IPS-20b (cell line): ENCODE measurements at regions not wholly inside any gene's neighbourhood (a gene's known extent, or its start where the extent isn't known, plus 50 kb on each side); places are given as distances from the start of the nearest gene placed in this dataset.

ENCODE experiments used
- H3K27ac ChIP-seq: one replicate; pipeline ENCODE4 v1.5.1; 2013; ENCODE audit warnings: low read length
- H3K27me3 ChIP-seq: 2 replicates; pipeline ENCODE4 v1.6.1; 2013; ENCODE audit warnings: mild to moderate bottlenecking, low read length, inconsistent platforms; ENCODE audit not compliant: insufficient read depth
- H3K36me3 ChIP-seq: 2 replicates; pipeline ENCODE4 v1.6.1; 2013; ENCODE audit warnings: low read depth, mild to moderate bottlenecking, inconsistent platforms, low read length, moderate library complexity; ENCODE audit not compliant: insufficient read depth
- H3K4me1 ChIP-seq: 2 replicates; pipeline ENCODE4 v1.6.1; 2013; ENCODE audit warnings: mild to moderate bottlenecking, control low read depth, inconsistent platforms, low read length, moderate library complexity; ENCODE audit not compliant: insufficient read depth
- H3K4me3 ChIP-seq: 2 replicates; pipeline ENCODE4 v1.5.1; 2013; ENCODE audit warnings: mild to moderate bottlenecking, low read length, inconsistent platforms
- H3K9ac ChIP-seq: 2 replicates; pipeline ENCODE4 v1.6.1; 2013; ENCODE audit warnings: low read depth, mild to moderate bottlenecking, inconsistent platforms, low read length, moderate library complexity
- H3K9me3 ChIP-seq: 2 replicates; pipeline ENCODE4 v1.6.1; 2013; ENCODE audit warnings: mild to moderate bottlenecking, low read depth, low read length, inconsistent platforms; ENCODE audit not compliant: insufficient read depth

DNA sequence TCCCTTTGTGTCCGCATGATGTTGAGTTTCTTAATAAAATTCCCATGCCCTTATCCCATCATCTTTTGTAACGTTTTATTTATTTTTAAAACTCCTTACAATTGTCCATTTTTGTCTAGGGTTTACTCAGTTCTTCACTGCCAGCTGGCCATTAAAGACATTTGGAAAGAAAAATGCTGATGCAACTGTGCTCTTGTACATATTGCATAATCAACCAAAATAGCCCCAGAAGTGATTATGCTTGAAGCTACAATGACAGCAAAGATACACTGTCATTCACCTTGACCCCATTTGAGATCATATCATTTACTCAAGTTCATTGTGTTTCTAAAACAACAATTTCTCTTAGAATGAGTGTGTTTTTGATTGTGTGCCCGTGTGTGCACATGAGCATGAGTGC is 1074.6 kb upstream of the RBFOX1 start:
- H3K9me3 ChIP-seq, result peaks cover 3% of the 10 kb centered on the region; the same call in 1 of the 2 replicates

DNA sequence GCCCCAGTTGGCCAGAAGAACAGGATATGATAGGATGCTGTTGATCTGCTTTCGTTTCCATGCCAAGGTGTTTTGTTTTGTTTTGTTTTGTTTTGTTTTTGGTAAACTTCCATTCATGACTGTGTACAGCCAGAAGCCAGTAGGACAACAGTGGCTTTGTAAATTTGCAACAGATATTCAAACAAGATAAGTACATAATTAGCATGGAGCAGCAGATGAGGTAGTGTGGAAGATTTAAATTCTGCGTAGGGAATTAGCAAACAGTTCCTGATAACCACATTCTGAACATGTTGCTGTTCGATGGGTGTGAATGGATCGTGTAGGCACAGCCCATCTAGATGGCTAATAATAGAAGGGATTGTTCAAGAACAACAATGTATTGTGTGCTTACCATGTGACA is 1080.1 kb upstream of the RBFOX1 start:
- no peaks in the 10 kb centered on the region for H3K27me3 ChIP-seq
- H3K4me1 ChIP-seq, result peaks cover 23% of the 10 kb centered on the region; the same call in 1 of the 2 replicates
- peaks cover 3% of the 10 kb centered on the region; the same call in 1 of the 2 replicates for H3K9me3 ChIP-seq
- H3K4me3 ChIP-seq, result no peak overlapping the region
- H3K36me3 ChIP-seq, result no peaks in the 10 kb centered on the region
- no peak overlapping the region for H3K9ac ChIP-seq
- H3K27ac ChIP-seq, result no peak overlapping the region

More for the DNA sequence above, 1074.6 kb upstream of the RBFOX1 start:
- Histone ChIP-seq H3K27me3 (no peaks in the 10 kb centered on the region), H3K36me3 (no peaks in the 10 kb centered on the region), H3K4me3 (no peak overlapping the region), H3K9ac (no peak overlapping the region), H3K27ac (no peak overlapping the region), H3K4me1 (peaks cover 7% of the 10 kb centered on the region; the same call in 1 of the 2 replicates)

DNA sequence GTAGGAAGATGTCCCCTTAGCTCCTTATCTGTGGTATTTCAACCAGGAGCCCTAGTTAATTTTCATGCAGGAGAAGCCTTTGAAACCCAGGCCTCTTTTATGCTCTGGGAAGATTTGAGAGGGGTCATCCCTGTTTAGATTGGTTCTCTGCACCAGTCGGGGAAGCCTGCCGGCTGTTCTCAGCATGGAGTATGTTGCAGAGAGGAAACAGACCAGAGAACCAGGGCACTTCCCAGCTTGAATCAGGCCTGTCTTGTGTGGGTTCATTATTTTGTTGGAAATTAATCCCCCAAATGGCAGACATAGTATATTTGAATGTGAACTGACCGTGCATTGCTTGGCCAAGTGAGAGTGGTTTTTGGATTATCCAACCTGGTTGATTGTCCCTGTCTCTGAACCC is 1082.1 kb upstream of the RBFOX1 start:
- Histone ChIP-seq H3K27ac (no peak overlapping the region), H3K9me3 (peaks cover 2% of the 10 kb centered on the region; the same call in 1 of the 2 replicates), H3K36me3 (no peaks in the 10 kb centered on the region), H3K4me3 (no peak overlapping the region), H3K4me1 (peaks cover 23% of the 10 kb centered on the region; the same call in 1 of the 2 replicates), H3K9ac (no peak overlapping the region), H3K27me3 (no peaks in the 10 kb centered on the region)

DNA sequence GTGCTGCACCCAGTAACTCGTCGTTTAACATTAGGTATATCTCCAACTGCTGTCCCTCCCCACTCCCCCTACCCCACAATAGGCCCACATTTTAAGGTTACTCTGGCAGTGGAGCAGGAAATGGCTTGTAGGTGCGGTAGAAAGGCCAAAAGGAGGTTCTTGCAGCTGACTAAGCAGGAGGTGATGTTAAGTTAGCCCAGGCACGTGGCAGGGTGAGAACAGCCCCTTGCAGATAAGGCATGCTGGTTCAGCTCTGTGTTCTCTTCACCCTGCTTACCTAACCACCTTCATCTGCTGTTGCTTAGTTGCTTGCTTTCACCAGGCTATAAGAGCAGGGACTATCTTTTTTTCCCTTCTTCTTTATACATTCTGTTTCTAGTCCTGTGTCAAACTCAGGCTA is 1082.8 kb upstream of the RBFOX1 start:
- Histone ChIP-seq H3K4me3 (no peak overlapping the region), H3K9ac (no peak overlapping the region), H3K27me3 (no peaks in the 10 kb centered on the region), H3K27ac (no peak overlapping the region), H3K4me1 (peaks cover 18% of the 10 kb centered on the region; the same call in 1 of the 2 replicates), H3K36me3 (no peaks in the 10 kb centered on the region), H3K9me3 (no peaks in the 10 kb centered on the region)

DNA sequence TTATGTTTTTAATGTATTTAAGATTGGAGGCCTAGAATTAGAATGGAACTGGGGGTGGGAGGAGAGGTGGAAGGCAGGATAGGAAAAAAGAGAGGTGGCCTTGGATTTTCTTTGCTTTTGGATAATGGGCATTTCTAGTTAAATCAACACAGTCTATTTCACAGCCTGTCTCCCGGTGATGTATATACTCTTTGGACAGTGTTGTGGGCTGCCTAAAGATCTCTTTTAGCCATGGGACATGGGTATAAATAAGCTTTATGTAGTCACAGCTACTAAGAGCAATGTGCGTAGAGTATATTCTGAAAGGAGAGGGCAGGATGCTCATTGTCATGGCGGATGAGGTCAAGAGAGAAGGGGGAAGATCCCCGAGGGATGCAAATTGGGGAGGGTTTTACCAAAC is 1084.4 kb upstream of the RBFOX1 start:
- no peaks in the 10 kb centered on the region for H3K27me3 ChIP-seq
- H3K9me3 ChIP-seq, result no peaks in the 10 kb centered on the region
- H3K4me1 ChIP-seq, result peaks cover 16% of the 10 kb centered on the region; the same call in 1 of the 2 replicates
- H3K27ac ChIP-seq, result no peak overlapping the region
- H3K9ac ChIP-seq, result no peak overlapping the region
- H3K4me3 ChIP-seq, result no peak overlapping the region
- no peaks in the 10 kb centered on the region for H3K36me3 ChIP-seq

DNA sequence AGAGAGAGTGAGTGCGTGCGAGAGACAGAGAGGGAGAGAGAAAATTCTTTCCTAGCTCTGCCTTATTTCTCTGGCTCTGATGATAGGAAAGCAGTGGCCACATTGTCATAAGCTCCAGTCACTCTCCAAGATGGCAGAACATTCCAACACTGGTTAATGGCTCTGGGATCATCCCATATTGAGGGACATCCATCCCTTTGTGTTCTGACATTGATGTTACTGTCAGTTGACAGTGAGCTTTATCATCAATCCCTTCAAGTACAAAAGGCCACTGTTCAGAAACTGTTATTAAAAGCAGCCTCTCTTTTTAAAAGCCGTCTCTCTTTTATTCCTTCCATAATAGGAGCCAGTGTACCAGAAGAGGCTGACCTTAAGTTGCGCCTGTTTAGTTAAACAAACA is 1084.9 kb upstream of the RBFOX1 start:
- Histone ChIP-seq H3K27ac (no peak overlapping the region), H3K4me1 (peaks cover 16% of the 10 kb centered on the region; the same call in 1 of the 2 replicates), H3K4me3 (no peak overlapping the region), H3K27me3 (no peaks in the 10 kb centered on the region), H3K9ac (no peak overlapping the region), H3K36me3 (no peaks in the 10 kb centered on the region), H3K9me3 (no peaks in the 10 kb centered on the region)

DNA sequence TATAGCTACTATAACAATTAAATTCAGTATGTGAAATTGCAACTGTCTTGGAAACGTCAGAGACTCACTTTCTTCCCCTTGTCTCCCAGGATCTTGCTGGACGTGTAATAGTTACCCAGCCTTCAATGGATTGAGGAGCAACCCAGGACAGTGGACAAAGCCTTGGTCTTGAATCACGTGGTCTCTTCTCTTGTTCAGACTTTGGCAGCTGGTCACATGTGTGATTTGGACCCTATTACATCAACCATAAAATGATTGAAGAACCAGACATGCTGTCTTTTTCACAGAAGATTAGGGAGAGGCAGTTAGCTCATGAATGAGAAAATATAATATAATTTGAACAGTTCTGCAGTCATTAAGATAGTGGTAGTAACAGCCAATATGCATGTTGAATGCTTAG is 1085.5 kb upstream of the RBFOX1 start:
- Histone ChIP-seq H3K27me3 (no peaks in the 10 kb centered on the region), H3K9ac (no peak overlapping the region), H3K9me3 (no peaks in the 10 kb centered on the region), H3K4me1 (peaks cover 16% of the 10 kb centered on the region; the same call in 1 of the 2 replicates), H3K4me3 (no peak overlapping the region), H3K36me3 (no peaks in the 10 kb centered on the region), H3K27ac (no peak overlapping the region)

DNA sequence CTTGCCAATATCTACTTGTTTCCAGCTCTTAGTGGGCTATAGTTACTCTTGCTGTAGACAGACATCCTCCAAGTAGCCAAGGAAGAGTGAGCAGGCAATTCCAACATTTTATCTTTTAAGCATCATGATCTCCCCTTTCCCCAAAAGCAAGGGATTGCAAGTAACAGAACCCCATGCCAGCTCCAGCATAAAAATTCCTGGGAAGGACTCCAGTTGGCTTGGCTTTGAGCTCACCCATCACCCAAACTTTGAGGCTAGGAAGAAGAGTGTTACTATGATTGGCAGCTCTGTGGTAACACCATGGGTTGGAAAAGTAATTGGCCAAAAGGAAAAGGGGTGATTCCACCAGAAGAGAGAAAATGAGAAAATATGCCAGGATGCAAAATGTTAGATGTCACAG is 1086.4 kb upstream of the RBFOX1 start:
- H3K36me3 ChIP-seq, result no peaks in the 10 kb centered on the region
- H3K4me3 ChIP-seq, result no peak overlapping the region
- H3K27me3 ChIP-seq, result no peaks in the 10 kb centered on the region
- H3K4me1 ChIP-seq, result peaks cover 16% of the 10 kb centered on the region; the same call in 1 of the 2 replicates
- H3K9me3 ChIP-seq, result no peaks in the 10 kb centered on the region
- no peak overlapping the region for H3K9ac ChIP-seq
- H3K27ac ChIP-seq, result no peak overlapping the region

DNA sequence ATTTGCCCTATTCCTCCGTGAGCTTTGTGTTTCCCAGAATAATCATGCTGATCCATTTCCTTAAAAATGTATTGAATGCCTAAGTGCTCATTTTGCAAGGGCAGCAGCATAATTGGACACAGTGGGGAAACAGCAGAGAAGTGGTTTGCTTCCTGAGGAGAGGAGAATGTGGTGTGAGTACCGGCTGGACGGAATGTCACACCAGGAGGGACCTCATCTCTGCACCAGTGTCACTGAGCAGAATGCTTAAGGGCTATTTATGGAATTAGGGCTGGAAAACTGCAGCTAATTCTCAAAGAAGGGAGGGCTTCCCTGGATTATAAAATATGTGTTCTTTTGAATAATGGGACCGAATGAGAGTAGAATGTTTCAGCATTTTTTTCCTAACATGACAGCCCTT is 1100.6 kb upstream of the RBFOX1 start:
- Histone ChIP-seq H3K27ac (no peak overlapping the region), H3K4me3 (no peak overlapping the region), H3K9me3 (no peaks in the 10 kb centered on the region), H3K4me1 (peaks cover 3% of the 10 kb centered on the region; the same call in 1 of the 2 replicates), H3K36me3 (no peaks in the 10 kb centered on the region), H3K9ac (no peak overlapping the region), H3K27me3 (no peaks in the 10 kb centered on the region)

DNA sequence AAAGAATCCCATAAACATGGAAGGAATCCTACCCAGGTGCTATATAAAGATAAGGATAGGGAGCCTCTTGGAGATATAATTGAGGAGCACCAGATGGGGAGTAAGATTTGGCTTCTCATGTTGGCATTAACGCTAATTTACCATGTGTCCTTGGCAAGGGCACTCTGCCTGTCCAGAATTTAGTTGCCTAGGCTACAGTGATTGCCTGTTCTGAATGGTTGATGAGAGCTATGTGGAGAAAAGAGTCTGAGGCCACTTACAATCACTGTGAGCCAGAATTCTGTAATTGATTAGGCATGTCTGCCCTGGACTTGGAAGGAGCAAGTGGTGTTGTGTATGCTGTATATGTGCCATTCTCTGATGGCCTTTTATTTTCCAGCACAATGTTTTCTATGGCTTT is 1101.2 kb upstream of the RBFOX1 start:
- H3K9me3 ChIP-seq, result no peaks in the 10 kb centered on the region
- no peak overlapping the region for H3K4me3 ChIP-seq
- no peak overlapping the region for H3K9ac ChIP-seq
- H3K4me1 ChIP-seq, result peaks cover 3% of the 10 kb centered on the region; the same call in 1 of the 2 replicates
- H3K27me3 ChIP-seq, result no peaks in the 10 kb centered on the region
- H3K27ac ChIP-seq, result no peak overlapping the region
- H3K36me3 ChIP-seq, result no peaks in the 10 kb centered on the region

DNA sequence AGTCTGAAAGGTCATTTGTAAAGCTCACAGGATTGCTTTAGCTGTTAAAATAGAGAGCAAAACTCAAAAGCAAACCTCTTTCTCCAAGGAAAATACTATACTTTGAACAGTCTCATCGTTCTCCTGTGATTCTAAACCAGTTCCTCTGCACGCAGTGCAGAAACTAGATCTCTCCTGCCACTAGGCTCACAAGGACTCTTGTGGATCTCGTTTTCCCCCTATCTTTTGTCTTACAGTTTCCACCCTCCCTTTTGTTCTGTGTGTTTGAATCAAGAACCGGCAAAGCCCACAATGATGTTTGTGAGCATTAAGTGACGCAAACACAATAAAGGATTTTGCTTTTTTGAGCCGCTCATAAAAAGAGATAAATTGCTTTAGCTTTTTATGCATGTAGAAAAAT is 1103.5 kb upstream of the RBFOX1 start:
- Histone ChIP-seq H3K9me3 (no peaks in the 10 kb centered on the region), H3K36me3 (no peaks in the 10 kb centered on the region), H3K9ac (no peak overlapping the region)

DNA sequence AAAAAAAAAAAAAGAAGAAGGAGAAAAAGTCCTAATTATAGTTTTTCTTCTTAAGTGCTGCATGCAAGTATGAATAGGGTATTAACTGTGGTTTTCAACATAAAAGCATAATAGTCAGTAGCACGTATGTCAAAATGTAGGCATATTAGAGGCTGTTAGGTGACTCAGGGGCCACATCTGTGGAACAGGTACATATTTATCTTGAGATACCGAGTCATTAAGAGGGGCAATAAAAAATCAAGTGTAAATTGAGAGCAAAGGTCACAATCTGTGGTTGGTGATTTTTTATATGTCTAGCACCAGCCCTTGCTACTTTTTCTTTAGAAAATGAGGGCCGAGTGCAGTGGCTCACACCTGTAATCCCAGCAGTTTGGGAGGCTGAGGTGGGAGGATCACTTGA is 1113.8 kb upstream of the RBFOX1 start:
- peaks cover 10% of the 10 kb centered on the region for H3K4me1 ChIP-seq
- H3K27ac ChIP-seq, result no peak overlapping the region
- no peak overlapping the region for H3K4me3 ChIP-seq
- no peaks in the 10 kb centered on the region; the same call in 1 of the 2 replicates for H3K27me3 ChIP-seq
- H3K9ac ChIP-seq, result no peak overlapping the region
- H3K9me3 ChIP-seq, result no peaks in the 10 kb centered on the region
- H3K36me3 ChIP-seq, result no peaks in the 10 kb centered on the region

More for the DNA sequence above, 1103.5 kb upstream of the RBFOX1 start:
- Histone ChIP-seq H3K4me1 (peaks cover 3% of the 10 kb centered on the region; the same call in 1 of the 2 replicates), H3K27me3 (no peaks in the 10 kb centered on the region), H3K4me3 (no peak overlapping the region), H3K27ac (no peak overlapping the region)
